ENCODE measurements at regions not wholly inside any gene's neighbourhood (a gene's known extent, or its start where the extent isn't known, plus 50 kb on each side); places are given as distances from the start of the nearest gene placed in this dataset.

GRCh38 chr3:56903231-56903782 lies 101.6 kb upstream of the ARHGEF3 start:
- TF ChIP-seq, protein P1, sequence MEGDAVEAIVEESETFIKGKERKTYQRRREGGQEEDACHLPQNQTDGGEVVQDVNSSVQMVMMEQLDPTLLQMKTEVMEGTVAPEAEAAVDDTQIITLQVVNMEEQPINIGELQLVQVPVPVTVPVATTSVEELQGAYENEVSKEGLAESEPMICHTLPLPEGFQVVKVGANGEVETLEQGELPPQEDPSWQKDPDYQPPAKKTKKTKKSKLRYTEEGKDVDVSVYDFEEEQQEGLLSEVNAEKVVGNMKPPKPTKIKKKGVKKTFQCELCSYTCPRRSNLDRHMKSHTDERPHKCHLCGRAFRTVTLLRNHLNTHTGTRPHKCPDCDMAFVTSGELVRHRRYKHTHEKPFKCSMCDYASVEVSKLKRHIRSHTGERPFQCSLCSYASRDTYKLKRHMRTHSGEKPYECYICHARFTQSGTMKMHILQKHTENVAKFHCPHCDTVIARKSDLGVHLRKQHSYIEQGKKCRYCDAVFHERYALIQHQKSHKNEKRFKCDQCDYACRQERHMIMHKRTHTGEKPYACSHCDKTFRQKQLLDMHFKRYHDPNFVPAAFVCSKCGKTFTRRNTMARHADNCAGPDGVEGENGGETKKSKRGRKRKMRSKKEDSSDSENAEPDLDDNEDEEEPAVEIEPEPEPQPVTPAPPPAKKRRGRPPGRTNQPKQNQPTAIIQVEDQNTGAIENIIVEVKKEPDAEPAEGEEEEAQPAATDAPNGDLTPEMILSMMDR (IDR thresholded peaks at IDR 0.05; ENCODE audit: low read length): no peak
- TF ChIP-seq EZH2 (optimal IDR thresholded peaks at IDR 0.05; ENCODE audit: low read depth, low read length) (no peak), EZH2phosphoT487 (IDR thresholded peaks at IDR 0.05; ENCODE audit: low read length) (no peak)

Measured in MM.1S (cell line).